Retinal pigment epithelial cell (primary cell): ENCODE measurements at regions not wholly inside any gene's neighbourhood (a gene's known extent, or its start where the extent isn't known, plus 50 kb on each side); places are given as distances from the start of the nearest gene placed in this dataset.
A peak's percentile ranks its signal among the peaks of the same experiment; 100 is the strongest.
"Not testable (repeated sequence)": the region's sequence is repeated elsewhere in the genome, so short reads cannot be mapped to it uniquely, and the experiment has no call there.

Source experiments
- DNase-seq: peaks from one replicate; pipeline ENCODE4 v3.0.0-alpha.2; 2010; ENCODE audit warnings: low read depth
- H3K4me3 ChIP-seq: 2 replicates; pipeline ENCODE4 v1.5.1; 2011; ENCODE audit warnings: mild to moderate bottlenecking, low read length, control low read depth, moderate library complexity
- CTCF ChIP-seq: conservative IDR thresholded peaks from 2 replicates; pipeline ENCODE4 v1.5.1; 2011; ENCODE audit warnings: low read depth, low read length, control low read depth, inconsistent platforms

DNA sequence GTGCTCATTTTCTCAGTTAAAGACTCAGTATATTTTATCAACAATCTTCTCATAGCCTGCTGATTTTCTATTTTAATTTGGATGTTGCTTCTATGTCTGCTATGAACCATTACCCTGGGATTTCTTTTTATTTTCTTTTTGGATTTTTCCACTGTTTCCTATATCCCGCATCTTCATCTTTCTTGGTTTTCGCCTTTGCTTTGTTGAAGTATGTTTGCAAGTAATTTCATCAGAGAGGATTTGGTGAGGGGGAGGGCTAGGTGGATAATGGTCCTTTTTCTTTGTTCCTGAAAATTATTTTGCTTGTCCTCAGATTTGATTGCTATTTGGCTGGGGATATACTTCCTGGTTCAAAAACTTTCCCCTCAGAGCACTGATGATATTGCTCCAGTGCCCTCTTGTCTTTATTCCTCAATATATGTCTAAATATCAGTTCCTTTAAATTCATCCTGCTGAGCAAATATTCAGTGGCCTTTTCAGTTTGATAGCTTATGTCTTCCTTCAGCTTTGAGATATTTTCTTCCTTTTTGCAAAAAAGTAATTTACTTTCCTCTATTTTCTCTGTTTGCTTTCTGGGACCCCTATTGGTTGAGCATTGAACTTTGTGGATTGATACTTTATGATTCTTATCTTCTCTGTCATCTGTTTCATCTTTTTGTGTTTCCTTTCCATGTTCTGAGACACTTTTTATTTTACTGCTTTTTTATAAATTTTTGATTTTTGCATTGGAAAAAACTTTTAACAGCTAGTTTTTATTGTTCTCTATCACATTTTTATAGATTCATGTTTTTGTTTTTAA lies 227.6 kb upstream of the ELL2 start:
- DNase-seq = no peak
- no peak for TF ChIP-seq CTCF
- H3K4me3 ChIP-seq = no peak overlapping the region

GRCh38 chr5:96187309-96188027 lies 225.8 kb upstream of the ELL2 start:
- no peak overlapping the region for H3K4me3 ChIP-seq
- no peak for DNase-seq
- TF ChIP-seq CTCF = no peak

GRCh38 chr5:96184510-96184909 lies 222.9 kb upstream of the ELL2 start:
- DNase-seq, H3K4me3 ChIP-seq: not testable (repeated sequence)

GRCh38 chr5:96180684-96181435 lies 219.2 kb upstream of the ELL2 start:
- no peak overlapping the region for H3K4me3 ChIP-seq
- no peak for TF ChIP-seq CTCF
- DNase-seq = no peak

GRCh38 chr5:96177303-96177869 lies 215.7 kb upstream of the ELL2 start:
- peak; percentile 69 for DNase-seq
- no peak overlapping the region for H3K4me3 ChIP-seq
- TF ChIP-seq CTCF = no peak

DNA sequence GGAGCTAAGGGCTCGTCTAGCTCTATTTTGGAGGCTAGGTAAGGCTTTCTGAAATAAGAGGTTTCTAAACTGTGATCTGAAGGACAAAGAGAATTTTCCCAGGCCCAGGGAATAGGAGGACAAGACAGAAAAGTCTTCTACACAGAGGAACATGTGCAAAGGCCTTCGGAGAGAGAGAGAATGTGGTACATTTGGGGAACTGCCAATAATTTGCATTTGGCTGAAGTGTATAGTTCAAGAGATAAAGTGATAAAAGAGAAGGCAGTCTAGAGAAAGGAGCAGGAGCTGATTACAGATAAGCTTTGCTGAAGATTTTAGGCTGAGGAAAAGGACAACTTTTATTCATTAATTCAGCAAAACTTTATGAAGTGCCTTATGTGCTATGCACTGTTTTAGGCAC lies 214.4 kb upstream of the ELL2 start:
- DNase-seq = no peak
- no peak for TF ChIP-seq CTCF
- no peak overlapping the region for H3K4me3 ChIP-seq

DNA sequence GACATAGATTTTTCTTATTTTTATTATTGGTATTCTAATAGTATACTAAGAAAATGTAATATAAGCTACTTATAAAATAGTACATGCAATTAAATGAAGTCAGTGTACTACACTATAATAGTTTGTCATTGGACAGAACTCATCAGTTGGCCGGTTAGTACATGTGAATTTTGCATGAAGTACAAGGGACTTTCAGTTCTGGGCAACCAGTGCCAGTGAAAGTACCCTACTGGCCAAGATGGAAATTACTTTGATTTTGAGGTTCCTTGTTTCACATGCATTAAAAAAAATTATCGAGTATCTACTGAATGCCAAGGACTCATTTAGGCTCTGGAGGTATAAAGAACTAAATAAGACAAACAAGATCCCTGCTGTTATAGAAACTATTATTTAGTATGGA lies 213.4 kb upstream of the ELL2 start:
- peak; percentile 47 for TF ChIP-seq CTCF
- no peak for DNase-seq
- H3K4me3 ChIP-seq = no peak overlapping the region
